HepG2 (cell line): ENCODE measurements at regions not wholly inside any gene's neighbourhood (a gene's known extent, or its start where the extent isn't known, plus 50 kb on each side); places are given as distances from the start of the nearest gene placed in this dataset.

ENCODE experiments used
- FOSL1 ChIP-seq: sonication (generic); formaldehyde crosslinking; IDR thresholded peaks from 2 replicates; pipeline ENCODE4 v1.9.0; 2021; ENCODE audit warnings: missing genetic modification reagents, borderline replicate concordance
- FOXA3 ChIP-seq: IDR thresholded peaks from 2 replicates; pipeline ENCODE4 v1.6.1; 2016; ENCODE audit warnings: missing genetic modification reagents, missing compliant biosample characterization
- HDAC6 ChIP-seq: fragments of 200-600 bp; sonication (generic); IDR thresholded peaks from 2 replicates; pipeline ENCODE4 v1.7.0; 2017; ENCODE audit warnings: mild to moderate bottlenecking, antibody characterized with exemption, low read length, low read depth
- KDM4B ChIP-seq: sonication (generic); formaldehyde crosslinking; IDR thresholded peaks from 2 replicates; pipeline ENCODE4 v1.4.0; 2020; ENCODE audit warnings: missing genetic modification reagents
- MYC ChIP-seq: sonication (generic); formaldehyde crosslinking; IDR thresholded peaks from 2 replicates; pipeline ENCODE4 v1.9.0; 2021; ENCODE audit warnings: missing genetic modification reagents, borderline replicate concordance
- POLR2A ChIP-seq, 2 experiments: IDR thresholded peaks; 2 replicates each; pipeline ENCODE4 v1.6.1; 2011; ENCODE audit warnings: low read depth in 2 of 2, low read length in 2 of 2, mild to moderate bottlenecking in 1 of 2, moderate library complexity in 1 of 2; ENCODE audit not compliant: insufficient read depth in 1 of 2
- SP1 ChIP-seq, 2 experiments: fragments of 450-650 bp in 1 of 2; sonication (generic) in 1 of 2; formaldehyde crosslinking in 1 of 2; IDR thresholded peaks; 2 replicates each; pipeline versions ENCODE4 v1.4.0 to v1.6.1; 2016 to 2020; ENCODE audit warnings: missing genetic modification reagents in 1 of 2
- SRF ChIP-seq: IDR thresholded peaks from 2 replicates; pipeline ENCODE4 v1.6.1; 2011; ENCODE audit warnings: mild to moderate bottlenecking, low read depth, low read length, moderate library complexity
- ZNF33B ChIP-seq: sonication (generic); formaldehyde crosslinking; IDR thresholded peaks from 2 replicates; pipeline ENCODE4 v1.5.1; 2020; ENCODE audit warnings: mild to moderate bottlenecking, missing genetic modification reagents
- ZNF501 ChIP-seq: sonication (generic); formaldehyde crosslinking; IDR thresholded peaks from 2 replicates; pipeline ENCODE4 v1.5.1; 2020; ENCODE audit warnings: mild to moderate bottlenecking, moderate library complexity, missing genetic modification reagents
- TF ChIP-seq, protein P1 (sequence below): sonication (generic); formaldehyde crosslinking; IDR thresholded peaks from 2 replicates; pipeline ENCODE4 v1.8.0; 2022; ENCODE audit warnings: low read depth, missing genetic modification reagents
- TF ChIP-seq, protein P2 (sequence below): sonication (generic); formaldehyde crosslinking; IDR thresholded peaks from 2 replicates; pipeline ENCODE4 v1.8.0; 2022; ENCODE audit warnings: missing genetic modification reagents, mild to moderate bottlenecking, borderline replicate concordance

DNA sequence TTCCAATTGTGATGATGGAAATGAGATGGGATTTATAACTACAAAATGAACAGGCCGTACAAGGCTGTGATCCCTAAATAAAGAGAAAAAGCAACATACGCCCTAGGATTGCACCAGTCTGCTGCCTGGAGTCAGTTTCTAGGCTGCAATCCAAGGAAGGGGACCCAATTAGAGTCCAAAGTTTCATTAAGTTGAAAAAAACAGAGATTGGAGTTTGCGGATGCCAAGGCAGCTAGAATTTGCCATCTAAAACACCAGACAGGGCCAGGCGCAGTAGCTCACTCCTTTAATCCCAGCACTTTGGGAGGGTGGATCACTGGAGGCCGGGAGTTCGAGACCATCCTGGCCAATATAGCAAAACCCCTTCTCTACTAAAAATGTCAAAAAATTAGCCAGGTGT, 661.0 kb downstream of the RPS29 start:
- no peak for TF ChIP-seq ZNF501
- TF ChIP-seq KDM4B (CRISPR knock-in tag): no peak
- TF ChIP-seq FOSL1 (CRISPR knock-in tag): no peak
- no peak for TF ChIP-seq MYC
- TF ChIP-seq, protein P1, sequence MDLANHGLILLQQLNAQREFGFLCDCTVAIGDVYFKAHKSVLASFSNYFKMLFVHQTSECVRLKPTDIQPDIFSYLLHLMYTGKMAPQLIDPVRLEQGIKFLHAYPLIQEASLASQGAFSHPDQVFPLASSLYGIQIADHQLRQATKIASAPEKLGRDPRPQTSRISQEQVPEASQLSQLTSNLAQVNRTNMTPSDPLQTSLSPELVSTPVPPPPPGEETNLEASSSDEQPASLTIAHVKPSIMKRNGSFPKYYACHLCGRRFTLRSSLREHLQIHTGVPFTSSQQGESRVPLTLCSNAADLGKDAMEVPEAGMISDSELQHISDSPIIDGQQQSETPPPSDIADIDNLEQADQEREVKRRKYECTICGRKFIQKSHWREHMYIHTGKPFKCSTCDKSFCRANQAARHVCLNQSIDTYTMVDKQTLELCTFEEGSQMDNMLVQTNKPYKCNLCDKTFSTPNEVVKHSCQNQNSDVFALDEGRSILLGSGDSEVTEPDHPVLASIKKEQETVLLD: no peak
- TF ChIP-seq POLR2A (IDR thresholded peaks at IDR 0.05; ENCODE audit: insufficient read depth in 1 of 2, low read depth in 2 of 2, low read length in 2 of 2): no peak
- TF ChIP-seq HDAC6: no peak
- no peak for TF ChIP-seq ZNF33B (CRISPR knock-in tag)
- TF ChIP-seq SP1 (IDR thresholded peaks at IDR 0.05): no peak
- no peak for TF ChIP-seq SP1 (CRISPR knock-in tag; IDR thresholded peaks at IDR 0.05)
- TF ChIP-seq, protein P2, sequence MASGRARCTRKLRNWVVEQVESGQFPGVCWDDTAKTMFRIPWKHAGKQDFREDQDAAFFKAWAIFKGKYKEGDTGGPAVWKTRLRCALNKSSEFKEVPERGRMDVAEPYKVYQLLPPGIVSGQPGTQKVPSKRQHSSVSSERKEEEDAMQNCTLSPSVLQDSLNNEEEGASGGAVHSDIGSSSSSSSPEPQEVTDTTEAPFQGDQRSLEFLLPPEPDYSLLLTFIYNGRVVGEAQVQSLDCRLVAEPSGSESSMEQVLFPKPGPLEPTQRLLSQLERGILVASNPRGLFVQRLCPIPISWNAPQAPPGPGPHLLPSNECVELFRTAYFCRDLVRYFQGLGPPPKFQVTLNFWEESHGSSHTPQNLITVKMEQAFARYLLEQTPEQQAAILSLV (CRISPR knock-in tag): no peak
- no peak for TF ChIP-seq FOXA3 (CRISPR knock-in tag)
- TF ChIP-seq SRF: no peak
